HepG2 (cell line): ENCODE measurements at regions not wholly inside any gene's neighbourhood (a gene's known extent, or its start where the extent isn't known, plus 50 kb on each side); places are given as distances from the start of the nearest gene placed in this dataset.

Experiments used
- ATAC-seq: fragments of 200-7000 bp; cut with Tn5 transposase; 3 replicates; pipeline ENCODE4 v1.9.1; 2020; ENCODE audit warnings: mild to moderate bottlenecking, moderate library complexity
- BruUV-seq: library from RNA; stranded (reverse); fragments of 400-500 nt; replicated peaks from 2 replicates; lab custom pipeline; 2021; lab: Mats Ljungman, UMichigan
- CTCF ChIA-PET: fragments of 300-600 bp; formaldehyde crosslinking; extraction: SDS; loops from one replicate; lab custom pipeline; 2021; ENCODE audit warnings: low total read pairs, inconsistent platforms, low intra/inter-chr PET ratio; lab: Yijun Ruan, JAX
- POLR2A ChIA-PET: fragments of 350-600 bp; sonication (Branson Sonifier 250); formaldehyde crosslinking; loops from one replicate; lab custom pipeline; 2020; ENCODE audit warnings: antibody characterized with exemption, inconsistent platforms; lab: Yijun Ruan, JAX
- DNase-seq: peaks from one replicate; pipeline ENCODE4 v3.0.0-alpha.2; 2015; ENCODE audit warnings: low spot score
- FAIRE-seq: peaks from 3 replicates; lab custom pipeline; 2011; peaks lifted over from hg19 to GRCh38; lab: Jason Lieb, UNC
- H2AFZ ChIP-seq: one replicate; pipeline ENCODE4 v1.6.1; 2011; ENCODE audit warnings: low read length, inconsistent platforms
- H3K27ac ChIP-seq: fragments of 300-600 bp; 3 replicates; pipeline ENCODE4 v1.8.0; 2011; ENCODE audit warnings: mixed run types, mild to moderate bottlenecking, mixed read lengths, low read length, inconsistent platforms; ENCODE audit not compliant: insufficient read depth; ENCODE audit errors: extremely low read length
- H3K27me3 ChIP-seq, 2 experiments: fragments of 200-600 bp in 1 of 2; 2 replicates in 1 of 2; 3 replicates in 1 of 2; pipeline versions ENCODE4 v1.6.0 to v1.8.0; 2011; ENCODE audit warnings: low read length in 2 of 2, mild to moderate bottlenecking in 2 of 2, moderate library complexity in 2 of 2, inconsistent platforms in 1 of 2; ENCODE audit not compliant: insufficient read depth in 2 of 2, control insufficient read depth in 1 of 2
- H3K36me3 ChIP-seq, 2 experiments: fragments of 200-600 bp in 1 of 2; replicated peaks in 1 of 2; 2 replicates in 1 of 2; 3 replicates in 1 of 2; pipeline versions ENCODE4 v1.5.1 to v1.8.0; 2011; ENCODE audit warnings: low read length in 2 of 2, inconsistent platforms in 1 of 2; ENCODE audit not compliant: insufficient read depth in 2 of 2, control insufficient read depth in 1 of 2
- H3K4me1 ChIP-seq: 2 replicates; pipeline ENCODE4 v1.5.1; 2012; ENCODE audit warnings: low read length, inconsistent platforms; ENCODE audit not compliant: insufficient read depth
- H3K4me2 ChIP-seq: 2 replicates; pipeline ENCODE4 v1.6.0; 2011; ENCODE audit warnings: low read depth, low read length, inconsistent platforms
- H3K4me3 ChIP-seq, 3 experiments: fragments of 200-600 bp in 1 of 3; sonication (generic), shearing (Covaris generic) in 1 of 3; replicated peaks in 1 of 3; 2 replicates each; pipeline ENCODE4 v1.5.1; 2011 to 2016; ENCODE audit warnings: low read length in 3 of 3, inconsistent platforms in 2 of 3, low read depth in 2 of 3, mild to moderate bottlenecking in 2 of 3, control low read depth in 1 of 3, mixed read lengths in 1 of 3; ENCODE audit not compliant: insufficient read depth in 1 of 3
- H3K79me2 ChIP-seq: one replicate; pipeline ENCODE4 v1.6.1; 2011; ENCODE audit warnings: low read length, inconsistent platforms; ENCODE audit not compliant: insufficient read depth
- H3K9ac ChIP-seq: 2 replicates; pipeline ENCODE4 v1.6.0; 2011; ENCODE audit warnings: mild to moderate bottlenecking, low read depth, low read length, inconsistent platforms; ENCODE audit not compliant: insufficient read depth
- H3K9me3 ChIP-seq: 2 replicates; pipeline ENCODE4 v1.5.1; 2012; ENCODE audit warnings: mild to moderate bottlenecking, low read length
- H4K20me1 ChIP-seq: 2 replicates; pipeline ENCODE4 v1.6.0; 2011; ENCODE audit warnings: inconsistent platforms, mild to moderate bottlenecking, low read length, moderate library complexity; ENCODE audit not compliant: insufficient read depth
- ESRRA ChIP-seq: sonication (generic); formaldehyde crosslinking; IDR thresholded peaks from 2 replicates; pipeline ENCODE4 v1.5.1; 2020; ENCODE audit warnings: mild to moderate bottlenecking, low read depth, missing genetic modification reagents
- NKX3-1 ChIP-seq: sonication (generic); formaldehyde crosslinking; IDR thresholded peaks from 2 replicates; pipeline ENCODE4 v1.5.0; 2020; ENCODE audit warnings: missing genetic modification reagents
- PRDM10 ChIP-seq: sonication (generic); formaldehyde crosslinking; IDR thresholded peaks from 2 replicates; pipeline ENCODE4 v1.4.0; 2020; ENCODE audit warnings: low read depth, missing genetic modification reagents
- RCOR2 ChIP-seq: IDR thresholded peaks from 2 replicates; pipeline ENCODE4 v1.6.1; 2016; ENCODE audit warnings: missing biosample characterization, missing genetic modification reagents
- TSC22D2 ChIP-seq: sonication (generic); formaldehyde crosslinking; IDR thresholded peaks from 2 replicates; pipeline ENCODE4 v1.5.1; 2020; ENCODE audit warnings: missing genetic modification reagents, mild to moderate bottlenecking, borderline replicate concordance
- ZNF10 ChIP-seq: sonication (generic); formaldehyde crosslinking; IDR thresholded peaks from 2 replicates; pipeline ENCODE4 v1.4.0; 2020; ENCODE audit warnings: mild to moderate bottlenecking, low read depth, missing genetic modification reagents, borderline replicate concordance
- ZNF589 ChIP-seq: sonication (generic); formaldehyde crosslinking; conservative IDR thresholded peaks from 2 replicates; pipeline ENCODE4 v1.8.0; 2022; ENCODE audit warnings: mild to moderate bottlenecking, moderate library complexity, missing genetic modification reagents
- ZNF773 ChIP-seq: sonication (generic); formaldehyde crosslinking; IDR thresholded peaks from 2 replicates; pipeline ENCODE4 v1.4.0; 2020; ENCODE audit warnings: missing genetic modification reagents, borderline replicate concordance
- in situ Hi-C: cut with HindIII; loops from 2 replicates; pipeline ENCODE4 v1.10.0; 2017; ENCODE audit warnings: low pct_unique_long_range_greater_than_20kb; ENCODE audit not compliant: extremely low pct_ligation_motif_present
- intact Hi-C: fragments of 100-400 bp; cut with micrococcal nuclease; formaldehyde crosslinking; loops from one replicate; pipeline ENCODE4 v1.10.0; 2022; ENCODE audit not compliant: unreplicated experiment

- Histone ChIP-seq H4K20me1 (no peaks in the 10 kb centered on the region), H3K27ac (no peak overlapping the region), H2AFZ (no peak overlapping the region), H3K79me2 (no peaks in the 10 kb centered on the region), H3K4me1 (peaks cover 29% of the 10 kb centered on the region), H3K36me3 (no peaks in the 10 kb centered on the region), H3K9me3 (no peaks in the 10 kb centered on the region), H3K4me2 (no peak overlapping the region), H3K27me3 (no peaks in the 10 kb centered on the region), H3K4me3 (no peak overlapping the region), H3K9ac (no peak overlapping the region)
- ATAC-seq (no peak), FAIRE-seq (no peak), DNase-seq (no peak)
- CTCF ChIA-PET, result no interaction called here
- POLR2A ChIA-PET, result no interaction called here
- no peak for TF ChIP-seq ZNF10 (CRISPR knock-in tag)
- no peak for TF ChIP-seq ESRRA (CRISPR knock-in tag)
- no peak for TF ChIP-seq NKX3-1
- no peak for TF ChIP-seq ZNF773
- TF ChIP-seq ZNF589 (CRISPR knock-in tag), result no peak
- TF ChIP-seq PRDM10 (CRISPR knock-in tag), result no peak
- TF ChIP-seq RCOR2 (CRISPR knock-in tag), result no peak
- TF ChIP-seq TSC22D2 (CRISPR knock-in tag), result no peak
- in situ Hi-C loops (no loop called here), intact Hi-C loops (no loop called here)
- BruUV-seq, result no TSS peak
Observed at GRCh38 chr6:21708320-21708580, 114.7 kb downstream of the SOX4 start.
